MM.1S (cell line): ENCODE measurements at regions not wholly inside any gene's neighbourhood (a gene's known extent, or its start where the extent isn't known, plus 50 kb on each side); places are given as distances from the start of the nearest gene placed in this dataset.

Experiments
- EZH2 ChIP-seq: fragments of 300-600 bp; sonication (generic); optimal IDR thresholded peaks from 2 replicates; pipeline ENCODE3; 2017; ENCODE audit warnings: low read depth, mild to moderate bottlenecking, antibody characterized with exemption, low read length, mixed read lengths
- TF ChIP-seq, protein P1 (sequence below): fragments of 300-600 bp; sonication (generic); IDR thresholded peaks from 2 replicates; pipeline ENCODE4 v1.5.1; 2016; ENCODE audit warnings: antibody characterized with exemption, low read length, mixed read lengths

DNA sequence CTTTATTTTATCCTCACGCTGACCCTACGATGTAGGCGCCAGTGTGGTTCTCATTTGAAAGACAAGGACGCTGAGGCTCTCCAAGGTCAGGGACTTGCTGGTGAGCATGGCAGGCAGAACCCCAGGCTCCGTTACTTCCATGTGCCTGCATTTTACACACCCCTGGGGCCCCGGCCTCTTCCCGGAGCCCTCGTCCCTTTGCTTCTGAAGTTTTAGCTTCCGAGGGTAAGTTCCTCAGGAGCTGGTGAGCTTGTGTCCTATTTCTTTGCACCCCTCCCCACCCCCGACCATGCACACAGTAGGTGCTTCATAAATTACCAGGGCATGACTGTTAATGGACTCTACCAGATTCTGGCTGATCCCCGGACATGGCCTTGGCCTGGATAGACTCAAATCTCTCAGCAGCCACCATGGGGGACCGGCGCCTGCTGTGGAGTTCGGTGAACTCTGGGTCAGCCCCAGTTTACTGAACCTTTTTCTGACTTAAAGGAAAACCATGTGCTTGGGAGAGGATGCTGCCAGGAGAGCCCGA is 59.3 kb upstream of the RNU6ATAC start:
- TF ChIP-seq, protein P1, sequence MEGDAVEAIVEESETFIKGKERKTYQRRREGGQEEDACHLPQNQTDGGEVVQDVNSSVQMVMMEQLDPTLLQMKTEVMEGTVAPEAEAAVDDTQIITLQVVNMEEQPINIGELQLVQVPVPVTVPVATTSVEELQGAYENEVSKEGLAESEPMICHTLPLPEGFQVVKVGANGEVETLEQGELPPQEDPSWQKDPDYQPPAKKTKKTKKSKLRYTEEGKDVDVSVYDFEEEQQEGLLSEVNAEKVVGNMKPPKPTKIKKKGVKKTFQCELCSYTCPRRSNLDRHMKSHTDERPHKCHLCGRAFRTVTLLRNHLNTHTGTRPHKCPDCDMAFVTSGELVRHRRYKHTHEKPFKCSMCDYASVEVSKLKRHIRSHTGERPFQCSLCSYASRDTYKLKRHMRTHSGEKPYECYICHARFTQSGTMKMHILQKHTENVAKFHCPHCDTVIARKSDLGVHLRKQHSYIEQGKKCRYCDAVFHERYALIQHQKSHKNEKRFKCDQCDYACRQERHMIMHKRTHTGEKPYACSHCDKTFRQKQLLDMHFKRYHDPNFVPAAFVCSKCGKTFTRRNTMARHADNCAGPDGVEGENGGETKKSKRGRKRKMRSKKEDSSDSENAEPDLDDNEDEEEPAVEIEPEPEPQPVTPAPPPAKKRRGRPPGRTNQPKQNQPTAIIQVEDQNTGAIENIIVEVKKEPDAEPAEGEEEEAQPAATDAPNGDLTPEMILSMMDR = no peak
- TF ChIP-seq EZH2 = no peak
